Retinal pigment epithelial cell (primary cell): ENCODE measurements at regions not wholly inside any gene's neighbourhood (a gene's known extent, or its start where the extent isn't known, plus 50 kb on each side); places are given as distances from the start of the nearest gene placed in this dataset.

ENCODE experiments used
- DNase-seq: peaks from one replicate; pipeline ENCODE4 v3.0.0-alpha.2; 2010; ENCODE audit warnings: low read depth
- H3K4me3 ChIP-seq: 2 replicates; pipeline ENCODE4 v1.5.1; 2011; ENCODE audit warnings: mild to moderate bottlenecking, low read length, control low read depth, moderate library complexity
- TF ChIP-seq, protein P1 (sequence below): conservative IDR thresholded peaks from 2 replicates; pipeline ENCODE4 v1.5.1; 2011; ENCODE audit warnings: low read depth, low read length, control low read depth, inconsistent platforms

- TF ChIP-seq, protein P1, sequence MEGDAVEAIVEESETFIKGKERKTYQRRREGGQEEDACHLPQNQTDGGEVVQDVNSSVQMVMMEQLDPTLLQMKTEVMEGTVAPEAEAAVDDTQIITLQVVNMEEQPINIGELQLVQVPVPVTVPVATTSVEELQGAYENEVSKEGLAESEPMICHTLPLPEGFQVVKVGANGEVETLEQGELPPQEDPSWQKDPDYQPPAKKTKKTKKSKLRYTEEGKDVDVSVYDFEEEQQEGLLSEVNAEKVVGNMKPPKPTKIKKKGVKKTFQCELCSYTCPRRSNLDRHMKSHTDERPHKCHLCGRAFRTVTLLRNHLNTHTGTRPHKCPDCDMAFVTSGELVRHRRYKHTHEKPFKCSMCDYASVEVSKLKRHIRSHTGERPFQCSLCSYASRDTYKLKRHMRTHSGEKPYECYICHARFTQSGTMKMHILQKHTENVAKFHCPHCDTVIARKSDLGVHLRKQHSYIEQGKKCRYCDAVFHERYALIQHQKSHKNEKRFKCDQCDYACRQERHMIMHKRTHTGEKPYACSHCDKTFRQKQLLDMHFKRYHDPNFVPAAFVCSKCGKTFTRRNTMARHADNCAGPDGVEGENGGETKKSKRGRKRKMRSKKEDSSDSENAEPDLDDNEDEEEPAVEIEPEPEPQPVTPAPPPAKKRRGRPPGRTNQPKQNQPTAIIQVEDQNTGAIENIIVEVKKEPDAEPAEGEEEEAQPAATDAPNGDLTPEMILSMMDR, result no peak
- peak; percentile 64 for DNase-seq
- H3K4me3 ChIP-seq, result no peak overlapping the region
Observed at GRCh38 chr2:215657844-215658243, 222.0 kb upstream of the FN1 start.

- H3K4me3 ChIP-seq, result no peak overlapping the region
- peak; percentile 23 for DNase-seq
- TF ChIP-seq, protein P1, result no peak
Observed at GRCh38 chr2:215654148-215654819, 218.4 kb upstream of the FN1 start.

DNA sequence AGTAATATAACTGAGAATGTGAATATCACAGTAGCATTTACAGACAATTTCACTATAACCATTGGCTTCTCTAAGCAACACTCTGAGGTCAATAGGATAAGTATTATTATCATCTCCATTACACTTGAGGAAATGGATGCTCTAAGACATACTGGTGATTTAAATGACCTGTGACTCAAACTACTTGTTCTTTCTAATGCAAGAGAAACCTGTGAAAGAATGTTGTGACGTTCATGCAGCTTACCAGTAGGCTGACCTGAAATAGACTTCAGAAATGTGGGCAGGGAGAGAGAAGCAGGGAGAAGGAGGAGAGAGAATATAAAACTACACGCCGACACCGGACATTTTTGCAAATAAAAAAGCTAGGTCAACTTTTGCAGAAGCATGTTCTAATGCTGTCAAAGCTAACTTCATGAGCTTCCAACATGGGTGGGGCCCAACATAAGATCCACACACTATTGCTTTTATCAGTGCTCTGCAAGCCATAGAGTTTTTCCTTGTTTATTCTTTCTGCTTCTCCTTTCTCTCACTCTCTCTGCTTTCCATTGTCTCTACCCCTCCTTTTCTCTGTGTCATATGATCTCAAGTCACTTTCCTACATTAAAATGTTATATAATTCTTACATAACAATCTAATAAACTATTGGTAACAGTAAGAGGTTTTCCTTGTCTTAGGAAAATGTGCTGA, 217.6 kb upstream of the FN1 start:
- DNase-seq, result no peak
- no peak overlapping the region for H3K4me3 ChIP-seq
- TF ChIP-seq, protein P1, result no peak

- TF ChIP-seq, protein P1, result no peak
- H3K4me3 ChIP-seq, result no peak overlapping the region
- DNase-seq, result peak; percentile 39
Observed at GRCh38 chr2:215652388-215652787, 216.5 kb upstream of the FN1 start.

DNA sequence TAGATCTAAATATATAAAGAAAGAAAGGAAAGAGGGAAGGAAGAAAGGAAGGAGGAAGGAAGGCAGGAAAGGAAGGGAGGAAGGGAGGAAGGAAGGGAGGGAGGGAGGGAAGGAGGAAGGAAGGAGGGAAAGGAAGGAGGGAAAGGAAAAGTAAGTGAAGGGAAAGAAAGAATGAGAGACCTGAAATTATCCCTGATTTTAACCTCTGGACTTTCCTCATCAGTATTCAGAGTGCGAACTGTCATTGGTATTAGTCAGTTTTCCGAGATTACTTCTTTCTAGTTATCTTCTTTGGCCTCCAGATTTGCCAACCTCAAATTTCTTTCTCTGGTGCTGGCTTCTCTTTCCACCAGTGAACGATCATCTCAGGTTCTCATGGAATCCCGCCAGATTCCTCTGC, 215.5 kb upstream of the FN1 start:
- H3K4me3 ChIP-seq, result no peak overlapping the region
- no peak for DNase-seq
- TF ChIP-seq, protein P1, result no peak

GRCh38 chr2:215644233-215644897, 208.5 kb upstream of the FN1 start:
- H3K4me3 ChIP-seq, result no peak overlapping the region
- no peak for DNase-seq
- TF ChIP-seq, protein P1, result no peak

GRCh38 chr2:215638687-215639086, 202.8 kb upstream of the FN1 start:
- TF ChIP-seq, protein P1, result no peak
- no peak for DNase-seq

More at GRCh38 chr2:215638687-215639086, 202.8 kb upstream of the FN1 start:
- H3K4me3 ChIP-seq, result no peak overlapping the region
